MCF 10A (cell line): ENCODE measurements at regions not wholly inside any gene's neighbourhood (a gene's known extent, or its start where the extent isn't known, plus 50 kb on each side); places are given as distances from the start of the nearest gene placed in this dataset.
A peak's percentile ranks its signal among the peaks of the same experiment; 100 is the strongest.

Experiments used
- BruUV-seq: library from RNA; stranded (reverse); fragments of 400-500 nt; replicated peaks from 2 replicates; lab custom pipeline; 2021; lab: Mats Ljungman, UMichigan
- CTCF ChIA-PET: fragments of 300-600 bp; sonication (Branson Sonifier 250); formaldehyde crosslinking; extraction: SDS; loops from one replicate; lab custom pipeline; 2021; ENCODE audit warnings: antibody characterized with exemption, inconsistent platforms; lab: Yijun Ruan, JAX
- POLR2A ChIA-PET: fragments of 300-600, 350-650 bp; sonication (Branson Sonifier 250); formaldehyde crosslinking; extraction: SDS; loops from one replicate; lab custom pipeline; 2020; ENCODE audit warnings: antibody characterized with exemption, inconsistent platforms; lab: Yijun Ruan, JAX
- DNase-seq: peaks from one replicate; pipeline ENCODE4 v3.0.0-alpha.2; 2018; ENCODE audit not compliant: unreplicated experiment
- H3K27ac Mint-ChIP-seq: one replicate; pipeline ENCODE4 v1.8.0; 2022; ENCODE audit warnings: mild to moderate bottlenecking, low read depth, mixed read lengths; ENCODE audit not compliant: unreplicated experiment
- H3K27me3 Mint-ChIP-seq: one replicate; pipeline ENCODE4 v1.8.0; 2022; ENCODE audit warnings: mixed read lengths; ENCODE audit not compliant: insufficient read depth, unreplicated experiment
- H3K36me3 Mint-ChIP-seq: one replicate; pipeline ENCODE4 v1.8.0; 2022; ENCODE audit warnings: mild to moderate bottlenecking, moderate library complexity, mixed read lengths; ENCODE audit not compliant: insufficient read depth, unreplicated experiment
- H3K4me1 Mint-ChIP-seq: one replicate; pipeline ENCODE4 v1.8.0; 2022; ENCODE audit warnings: mixed read lengths; ENCODE audit not compliant: insufficient read depth, unreplicated experiment
- H3K4me3 Mint-ChIP-seq: one replicate; pipeline ENCODE4 v1.8.0; 2022; ENCODE audit warnings: mild to moderate bottlenecking, moderate library complexity, mixed read lengths; ENCODE audit not compliant: unreplicated experiment
- H3K9me3 Mint-ChIP-seq: one replicate; pipeline ENCODE4 v1.8.0; 2022; ENCODE audit warnings: mixed read lengths; ENCODE audit not compliant: unreplicated experiment
- CTCF ChIP-seq: fragments of 200-600 bp; IDR thresholded peaks from one replicate; pipeline ENCODE4 v1.8.0; 2022; ENCODE audit warnings: antibody characterized with exemption, mild to moderate bottlenecking; ENCODE audit not compliant: unreplicated experiment
- intact Hi-C: fragments of 100-400 bp; cut with micrococcal nuclease; formaldehyde crosslinking; loops from 2 replicates; pipeline ENCODE4 v1.14.1; 2022

GRCh38 chr3:170809975-170810357 lies 60.0 kb downstream of the RPL22L1 start:
- Mint-ChIP-seq H3K27ac (peak overlapping the region; percentile 43), H3K4me3 (peak overlapping the region; percentile 17)
- intact Hi-C loops: loop anchor here (1.0 to 5.0 kb wide), 7 partner anchors 59 to 1038 kb away; partner anchors contain the start of gene MYNN

DNA sequence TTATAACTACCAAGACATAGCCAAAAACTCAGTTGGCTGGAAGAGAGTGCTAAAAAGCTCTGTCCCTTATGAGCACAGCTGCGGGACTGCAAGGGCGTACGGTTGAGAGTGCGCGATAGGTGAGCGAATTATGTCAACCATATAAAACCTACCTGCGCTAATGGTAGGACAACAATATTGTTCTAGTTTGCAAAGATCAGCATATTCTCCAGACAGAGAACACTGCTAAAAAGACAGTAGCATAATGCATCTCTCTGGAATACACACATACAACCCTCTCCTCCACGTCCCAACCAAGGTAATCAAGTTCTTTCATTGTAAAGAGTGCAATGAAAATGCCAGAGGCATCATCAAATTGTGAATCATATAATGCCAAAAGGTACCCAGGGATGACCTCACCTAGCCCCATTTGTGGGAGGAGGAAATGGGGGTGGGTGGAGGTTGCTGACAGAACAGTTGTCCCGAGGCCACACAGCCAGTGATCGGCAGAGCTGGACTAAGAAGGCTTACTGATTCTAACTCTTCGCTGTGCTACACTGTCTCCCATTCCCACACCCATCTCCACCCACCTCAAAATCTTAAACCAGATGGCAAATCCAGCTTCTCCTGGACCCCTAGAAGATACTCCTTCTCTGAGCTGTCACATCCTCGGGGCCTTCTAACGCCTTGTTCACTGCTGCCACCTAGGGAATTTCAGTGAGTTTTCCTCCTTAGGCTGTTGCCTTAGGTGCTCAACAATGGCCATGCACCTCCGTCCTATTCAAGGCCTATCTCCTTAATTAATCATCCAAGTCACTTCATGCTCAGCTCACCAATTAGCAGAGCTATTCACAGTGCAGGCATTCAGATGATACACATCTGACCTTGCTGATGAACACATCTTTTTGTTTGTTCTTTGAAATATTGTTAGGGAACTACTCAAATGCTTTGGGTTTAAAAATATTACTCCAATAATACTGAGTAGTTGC lies 60.7 kb downstream of the RPL22L1 start:
- H3K4me3 Mint-ChIP-seq: peak overlapping the region; percentile 17
- BruUV-seq: no TSS peak
- POLR2A ChIA-PET: interaction anchor here (0.5 to 4.7 kb wide), 10 partner anchors 58 to 631 kb away, joined by 3 to 63 read pairs (median 4); partner anchors contain the start of gene RPL22L1
- peaks cover 33% of the 10 kb centered on the region for H3K4me1 Mint-ChIP-seq
- H3K36me3 Mint-ChIP-seq: no peaks in the 10 kb centered on the region
- peak overlapping the region; percentile 43 for H3K27ac Mint-ChIP-seq
- H3K27me3 Mint-ChIP-seq: no peaks in the 10 kb centered on the region
- CTCF ChIA-PET: interaction anchor here (0.6 to 7.8 kb wide), 64 partner anchors 9 to 1018 kb away, joined by 3 to 435 read pairs (median 4); partner anchors contain the start of genes CLDN11 and SKIL
- peak; percentile 53 for TF ChIP-seq CTCF
- no peaks in the 10 kb centered on the region for H3K9me3 Mint-ChIP-seq
- DNase-seq: peak; percentile 82
- intact Hi-C loops: loop anchor here (1.0 kb wide), 2 partner anchors 83 to 195 kb away; no protein-coding TSS in a partner anchor

More at GRCh38 chr3:170809975-170810357, 60.0 kb downstream of the RPL22L1 start:
- Mint-ChIP-seq H3K9me3 (no peaks in the 10 kb centered on the region), H3K4me1 (peaks cover 33% of the 10 kb centered on the region), H3K36me3 (no peaks in the 10 kb centered on the region), H3K27me3 (no peaks in the 10 kb centered on the region)
- ChIA-PET POLR2A (interaction anchor here (1.2 to 4.7 kb wide), 8 partner anchors 59 to 397 kb away, joined by 3 to 63 read pairs (median 11); partner anchors contain the start of gene RPL22L1), CTCF (interaction anchor here (0.6 to 7.8 kb wide), 59 partner anchors 8 to 1017 kb away, joined by 3 to 435 read pairs (median 4); partner anchors contain the start of genes CLDN11 and SKIL)
- TF ChIP-seq CTCF: no peak
- DNase-seq: peak; percentile 66
- BruUV-seq: no TSS peak

- Mint-ChIP-seq H3K27me3 (no peaks in the 10 kb centered on the region), H3K27ac (peak overlapping the region; percentile 59), H3K9me3 (no peaks in the 10 kb centered on the region), H3K4me3 (no peak overlapping the region), H3K4me1 (peaks cover 33% of the 10 kb centered on the region), H3K36me3 (no peaks in the 10 kb centered on the region)
- BruUV-seq: no TSS peak
- ChIA-PET CTCF (interaction anchor here (0.7 to 7.8 kb wide), 4 partner anchors 61 to 1669 kb away, joined by 3 to 435 read pairs (median 8); partner anchors contain the start of gene CLDN11), POLR2A (no interaction called here)
- DNase-seq: no peak
- no peak for TF ChIP-seq CTCF
- intact Hi-C loops: no loop called here
Observed at GRCh38 chr3:170808041-170808440, 62.0 kb downstream of the RPL22L1 start.

DNA sequence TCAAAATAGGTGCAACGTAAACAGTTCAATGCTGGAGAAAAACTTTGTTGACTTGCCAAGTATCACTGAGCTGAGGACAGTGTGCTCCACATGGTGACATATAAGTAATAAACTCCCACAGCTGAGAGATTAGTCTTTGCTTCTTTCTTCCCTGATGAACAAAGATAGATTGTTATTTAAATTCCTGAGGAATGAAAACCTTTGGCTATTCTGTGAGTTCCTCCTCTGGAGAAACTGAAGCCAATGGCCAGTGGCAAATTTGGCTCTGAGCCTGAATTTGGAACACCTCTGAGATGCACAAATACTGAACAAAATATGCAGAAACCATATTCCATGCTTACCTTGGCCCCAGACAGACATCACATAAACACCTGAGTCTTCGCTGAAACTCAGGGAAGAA lies 63.3 kb downstream of the RPL22L1 start:
- ChIA-PET POLR2A (interaction anchor here (0.7 kb wide), 1 partner anchor 349 kb away, joined by 3 read pairs; no protein-coding TSS in a partner anchor), CTCF (interaction anchor here (1.0 to 2.4 kb wide), 3 partner anchors 59 to 395 kb away, joined by 3 to 10 read pairs (median 5); no protein-coding TSS in a partner anchor)
- no peak for DNase-seq
- Mint-ChIP-seq H3K4me1 (peaks cover 33% of the 10 kb centered on the region), H3K9me3 (no peaks in the 10 kb centered on the region), H3K27me3 (no peaks in the 10 kb centered on the region), H3K27ac (no peak overlapping the region), H3K4me3 (no peak overlapping the region), H3K36me3 (no peaks in the 10 kb centered on the region)
- no TSS peak for BruUV-seq
- TF ChIP-seq CTCF: no peak
- intact Hi-C loops: no loop called here
